HG02678 (cell line): ENCODE measurements at regions not wholly inside any gene's neighbourhood (a gene's known extent, or its start where the extent isn't known, plus 50 kb on each side); places are given as distances from the start of the nearest gene placed in this dataset.

Experiments
- ATAC-seq: cut with Tn5 transposase; IDR thresholded peaks from one replicate; pipeline ENCODE4 v1.9.1; 2021; ENCODE audit warnings: mild to moderate bottlenecking, moderate library complexity; ENCODE audit not compliant: unreplicated experiment

DNA sequence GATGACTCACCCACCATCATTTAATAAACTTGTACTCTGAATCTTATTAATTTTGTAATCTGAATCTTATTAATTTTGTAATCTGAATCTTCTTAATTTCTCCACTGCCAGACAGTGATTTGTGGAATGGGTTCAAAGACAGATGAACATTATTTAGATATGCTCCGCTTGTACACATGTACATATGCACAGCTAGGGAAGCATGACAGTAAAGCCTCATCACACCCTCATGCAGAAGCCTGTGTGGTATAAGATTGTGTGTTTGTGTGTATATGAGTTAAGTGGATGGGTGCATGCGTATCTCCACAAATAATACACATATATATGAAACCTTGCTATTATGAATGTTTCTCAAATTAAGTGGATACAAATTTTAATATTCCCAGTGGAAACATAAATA is 318.5 kb upstream of the SFRP2 start:
- no peak for ATAC-seq

DNA sequence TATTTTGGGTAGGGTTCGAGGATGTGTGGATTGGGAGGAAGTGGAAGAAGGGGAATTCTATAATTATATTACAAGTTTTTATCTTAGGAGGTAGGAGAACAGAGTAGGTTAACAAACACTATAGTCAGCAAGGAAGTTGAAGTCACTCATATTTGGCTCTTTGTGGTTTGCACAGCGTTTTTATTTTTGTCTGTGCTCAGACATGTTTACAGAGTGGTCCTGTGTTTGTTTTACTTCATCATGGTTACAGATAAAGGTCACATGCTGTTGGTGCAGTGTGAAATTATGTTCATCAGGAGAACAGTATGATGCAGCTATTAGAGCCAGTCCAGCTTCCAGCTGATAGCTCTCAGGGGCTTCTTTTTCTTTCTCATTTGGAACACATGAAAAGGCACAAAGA is 299.9 kb upstream of the SFRP2 start:
- no peak for ATAC-seq

DNA sequence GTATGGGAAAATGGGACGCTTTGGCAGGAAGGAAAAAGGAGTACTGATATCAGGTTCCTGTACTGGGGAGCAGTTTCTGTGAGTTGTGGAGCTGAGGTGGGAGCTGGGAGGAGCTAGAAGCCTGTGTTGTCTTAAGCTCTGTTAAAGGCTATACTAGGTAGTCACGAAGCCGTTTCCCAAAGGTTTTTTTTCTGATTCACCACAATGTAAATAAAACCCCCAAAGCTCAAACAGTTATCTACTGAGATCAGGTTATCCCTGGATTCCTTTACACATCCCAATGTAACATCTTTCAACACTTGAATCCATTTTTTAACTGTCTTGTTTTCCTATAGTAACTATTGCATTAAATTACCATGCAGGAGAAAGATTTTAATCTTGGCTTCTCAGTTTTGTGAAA is 297.4 kb upstream of the SFRP2 start:
- ATAC-seq = no peak

DNA sequence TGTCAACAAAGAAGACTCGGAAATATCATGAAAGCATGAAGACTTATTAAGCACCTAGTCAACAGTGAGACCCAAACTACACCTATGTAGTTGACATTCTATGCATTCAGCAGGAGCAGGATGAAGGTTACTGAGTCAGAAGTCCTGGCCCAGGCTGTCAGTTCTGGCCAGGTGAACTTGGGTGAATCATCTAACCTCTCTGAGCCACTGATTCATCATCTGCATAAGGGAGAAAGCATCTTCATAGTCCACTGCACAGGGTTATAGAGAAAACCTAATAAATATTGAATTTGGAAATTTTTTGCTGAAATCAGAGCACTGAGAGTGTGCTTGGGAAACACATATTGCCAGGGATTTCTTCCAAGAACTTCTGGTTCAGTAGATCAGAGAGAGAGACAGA is 296.0 kb upstream of the SFRP2 start:
- ATAC-seq = no peak

- ATAC-seq = peak; percentile 57
Measured at GRCh38 chr4:154082760-154083535, 294.1 kb upstream of the SFRP2 start.

DNA sequence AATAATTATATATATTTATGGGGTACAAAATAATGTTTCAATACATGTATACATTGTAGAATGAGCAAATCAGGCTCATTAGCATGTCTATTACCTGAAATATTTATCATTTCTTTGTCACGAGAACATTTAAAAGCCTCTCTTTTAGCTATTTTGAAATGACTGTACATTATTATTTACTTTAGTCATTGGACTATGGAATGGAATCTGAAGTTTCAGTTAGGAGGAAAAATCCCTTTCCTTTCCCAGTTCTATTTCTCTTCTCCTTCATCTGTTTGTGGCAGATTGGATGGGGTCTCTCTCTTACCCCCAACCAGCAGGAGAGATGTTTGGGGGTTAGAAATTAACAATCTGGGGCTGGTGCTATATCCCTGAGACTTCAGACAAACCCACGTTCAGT is 292.5 kb upstream of the SFRP2 start:
- no peak for ATAC-seq

GRCh38 chr4:154078504-154079350 is 289.8 kb upstream of the SFRP2 start:
- ATAC-seq = no peak

- no peak for ATAC-seq
Measured at GRCh38 chr4:154076921-154077320, 288.0 kb upstream of the SFRP2 start.

DNA sequence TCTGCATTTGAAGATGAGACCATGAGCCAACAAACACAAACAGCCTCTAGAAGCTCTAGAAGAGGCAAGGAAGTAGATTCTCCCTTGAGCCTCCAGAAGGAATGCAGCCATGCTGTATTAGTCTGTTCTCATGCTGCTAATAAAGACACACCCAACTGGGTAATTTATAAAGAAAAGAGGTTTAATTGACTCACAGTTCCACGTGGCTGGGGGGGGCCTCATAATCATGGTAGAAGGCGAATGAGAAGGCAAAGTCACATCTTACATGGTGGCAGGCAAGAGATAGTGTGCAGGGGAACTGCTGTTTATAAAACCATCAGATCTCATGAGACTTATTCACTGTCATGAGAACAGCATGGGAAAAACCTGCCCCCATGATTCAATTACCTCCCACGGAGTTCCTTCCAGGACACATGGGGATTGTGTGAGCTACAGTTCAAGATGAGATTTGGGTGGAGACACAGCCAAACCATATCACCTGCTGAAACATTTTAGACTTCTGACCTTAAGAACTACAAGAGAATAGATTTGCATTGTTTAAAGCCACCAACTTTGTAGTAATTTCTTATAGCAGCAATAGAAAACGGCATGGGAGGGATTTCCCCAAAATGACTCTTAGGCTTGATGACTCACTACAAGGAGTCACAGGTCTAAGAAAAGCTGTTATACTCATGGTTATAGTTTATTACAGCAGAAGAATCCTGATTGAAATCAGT is 284.4 kb upstream of the SFRP2 start:
- ATAC-seq = no peak

DNA sequence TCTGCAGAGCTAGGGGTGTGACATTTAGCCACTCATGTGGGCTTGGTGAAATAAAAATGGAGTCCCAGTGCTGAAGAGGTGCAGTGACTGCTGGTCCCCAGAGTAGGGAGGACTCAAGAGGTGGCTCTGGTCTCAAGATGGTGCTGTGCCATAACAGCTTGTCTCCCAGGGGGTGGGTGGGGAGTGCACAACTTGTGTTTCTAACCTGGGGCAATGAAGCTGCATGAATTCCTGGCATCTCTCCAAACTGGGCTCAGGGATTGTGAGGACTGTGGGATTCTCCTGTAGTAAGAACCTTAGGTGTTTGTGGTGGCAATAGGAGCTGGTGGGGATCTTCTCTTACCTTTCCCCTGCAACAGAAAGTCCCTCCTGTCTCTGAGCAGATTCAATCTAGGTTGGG is 278.9 kb upstream of the SFRP2 start:
- ATAC-seq = no peak

DNA sequence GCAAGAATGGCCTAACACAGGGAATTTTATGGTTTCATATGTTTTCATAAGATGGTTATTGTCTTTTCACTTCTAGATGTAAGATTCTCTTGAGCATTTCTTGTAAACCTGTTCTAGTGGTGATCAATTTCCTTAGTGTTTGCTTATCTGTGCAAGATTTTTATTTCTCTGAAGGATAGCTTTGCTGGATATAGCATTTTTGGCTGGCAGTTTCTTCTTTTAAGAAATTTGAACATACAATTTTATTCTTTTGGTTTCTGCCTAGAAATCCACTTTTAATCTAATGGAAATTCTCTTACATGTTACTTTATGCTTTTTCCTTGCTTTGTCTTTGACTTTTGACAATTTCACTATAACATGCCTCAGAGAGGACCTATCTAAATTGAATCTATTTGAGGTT is 276.5 kb upstream of the SFRP2 start:
- no peak for ATAC-seq

GRCh38 chr4:154064244-154064643 is 275.4 kb upstream of the SFRP2 start:
- no peak for ATAC-seq

GRCh38 chr4:154049457-154050181 is 260.7 kb upstream of the SFRP2 start:
- no peak for ATAC-seq

GRCh38 chr4:154047733-154048132 is 258.9 kb upstream of the SFRP2 start:
- ATAC-seq = no peak

DNA sequence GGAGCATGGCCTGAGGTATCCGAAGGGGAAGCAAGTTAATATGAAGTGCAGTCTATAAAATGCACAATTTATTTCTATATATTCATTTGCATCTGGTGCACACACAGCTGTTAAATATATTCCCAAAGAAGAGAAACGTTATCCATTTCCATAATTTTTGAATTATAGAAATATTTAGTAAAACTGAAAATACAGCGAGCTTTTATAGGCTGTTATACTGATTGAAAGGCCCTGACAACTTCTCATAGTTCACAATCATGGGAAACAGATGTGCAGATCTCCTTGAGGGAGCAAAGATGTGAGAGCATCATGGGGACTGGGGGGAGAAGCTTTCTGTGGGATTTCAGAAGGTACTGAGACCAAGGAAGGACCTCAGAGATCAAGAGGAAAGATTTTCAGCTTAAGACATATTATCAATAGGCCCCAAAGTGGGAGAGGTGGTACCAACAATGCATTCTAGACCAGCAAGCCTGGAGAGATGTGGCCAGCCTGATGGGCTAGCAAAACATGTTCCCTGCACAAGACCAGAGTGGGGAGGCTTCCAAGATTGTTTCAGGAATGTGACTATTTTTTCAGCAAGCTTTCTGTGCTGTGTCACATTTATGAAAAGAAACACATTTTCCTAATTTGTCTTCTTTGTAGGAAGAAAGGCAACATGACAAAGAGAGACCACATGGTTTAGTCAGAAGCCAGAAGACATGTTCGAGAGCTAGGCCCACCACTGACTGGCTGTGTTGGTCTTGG is 256.0 kb upstream of the SFRP2 start:
- no peak for ATAC-seq

GRCh38 chr4:154044108-154044531 is 255.2 kb upstream of the SFRP2 start:
- no peak for ATAC-seq

- ATAC-seq = no peak
Measured at GRCh38 chr4:154041640-154042039, 252.8 kb upstream of the SFRP2 start.

- ATAC-seq = no peak
Measured at GRCh38 chr4:154039435-154040343, 250.8 kb upstream of the SFRP2 start.

GRCh38 chr4:154036856-154037255 is 248.0 kb upstream of the SFRP2 start:
- no peak for ATAC-seq
